ENCODE measurements at regions not wholly inside any gene's neighbourhood (a gene's known extent, or its start where the extent isn't known, plus 50 kb on each side); places are given as distances from the start of the nearest gene placed in this dataset.

- no peak for TF ChIP-seq ELK4 (IDR thresholded peaks at IDR 0.05; ENCODE audit: borderline replicate concordance, low read depth, low read length)
- no peak for TF ChIP-seq ZNF571 (tag by site-specific recombination; IDR thresholded peaks at IDR 0.05)
- no peak for TF ChIP-seq ZNF747 (tag by site-specific recombination; IDR thresholded peaks at IDR 0.05)
- TF ChIP-seq ZNF214 (tag by site-specific recombination; IDR thresholded peaks at IDR 0.05; ENCODE audit: borderline replicate concordance), result no peak
Observed at GRCh38 chr13:106722620-106723019, 154.7 kb upstream of the ARGLU1 start (continued).

GRCh38 chr13:106721599-106721998, 153.7 kb upstream of the ARGLU1 start:
- CTCF ChIA-PET, result no interaction called here
- POLR2A ChIA-PET, result no interaction called here
- Histone ChIP-seq H3K4me3 (ENCODE audit: low read depth, low read length) (no peak overlapping the region), H3K9me3 (ENCODE audit: control insufficient read depth, insufficient read depth, low read depth, low read length) (no peaks in the 10 kb centered on the region), H3K4me1 (ENCODE audit: control insufficient read depth, insufficient read depth, low read length) (no peaks in the 10 kb centered on the region), H3K27ac (ENCODE audit: extremely low read depth, low read depth, low read length) (no peak overlapping the region), H3K36me3 (ENCODE audit: control insufficient read depth in 2 of 2, insufficient read depth in 1 of 2, low read length in 2 of 2) (no peaks in the 10 kb centered on the region)
- TF ChIP-seq ZNF292 (tag by site-specific recombination; IDR thresholded peaks at IDR 0.05; ENCODE audit: borderline replicate concordance, low read depth) (no peak), ZNF449 (tag by site-specific recombination; IDR thresholded peaks at IDR 0.05) (no peak), ZNF580 (tag by site-specific recombination; IDR thresholded peaks at IDR 0.05) (no peak), ZNF510 (tag by site-specific recombination; IDR thresholded peaks at IDR 0.05; ENCODE audit: insufficient replicate concordance) (no peak), ZNF830 (tag by site-specific recombination; IDR thresholded peaks at IDR 0.05; ENCODE audit: low read depth) (no peak), ZSCAN18 (tag by site-specific recombination; IDR thresholded peaks at IDR 0.05) (no peak), SCRT1 (tag by site-specific recombination; IDR thresholded peaks at IDR 0.05; ENCODE audit: borderline replicate concordance) (no peak), ZNF223 (tag by site-specific recombination; IDR thresholded peaks at IDR 0.05) (no peak), GFI1B (tag by site-specific recombination; IDR thresholded peaks at IDR 0.05) (no peak), ZNF701 (tag by site-specific recombination; IDR thresholded peaks at IDR 0.05) (no peak)
- TF ChIP-seq, protein P1, sequence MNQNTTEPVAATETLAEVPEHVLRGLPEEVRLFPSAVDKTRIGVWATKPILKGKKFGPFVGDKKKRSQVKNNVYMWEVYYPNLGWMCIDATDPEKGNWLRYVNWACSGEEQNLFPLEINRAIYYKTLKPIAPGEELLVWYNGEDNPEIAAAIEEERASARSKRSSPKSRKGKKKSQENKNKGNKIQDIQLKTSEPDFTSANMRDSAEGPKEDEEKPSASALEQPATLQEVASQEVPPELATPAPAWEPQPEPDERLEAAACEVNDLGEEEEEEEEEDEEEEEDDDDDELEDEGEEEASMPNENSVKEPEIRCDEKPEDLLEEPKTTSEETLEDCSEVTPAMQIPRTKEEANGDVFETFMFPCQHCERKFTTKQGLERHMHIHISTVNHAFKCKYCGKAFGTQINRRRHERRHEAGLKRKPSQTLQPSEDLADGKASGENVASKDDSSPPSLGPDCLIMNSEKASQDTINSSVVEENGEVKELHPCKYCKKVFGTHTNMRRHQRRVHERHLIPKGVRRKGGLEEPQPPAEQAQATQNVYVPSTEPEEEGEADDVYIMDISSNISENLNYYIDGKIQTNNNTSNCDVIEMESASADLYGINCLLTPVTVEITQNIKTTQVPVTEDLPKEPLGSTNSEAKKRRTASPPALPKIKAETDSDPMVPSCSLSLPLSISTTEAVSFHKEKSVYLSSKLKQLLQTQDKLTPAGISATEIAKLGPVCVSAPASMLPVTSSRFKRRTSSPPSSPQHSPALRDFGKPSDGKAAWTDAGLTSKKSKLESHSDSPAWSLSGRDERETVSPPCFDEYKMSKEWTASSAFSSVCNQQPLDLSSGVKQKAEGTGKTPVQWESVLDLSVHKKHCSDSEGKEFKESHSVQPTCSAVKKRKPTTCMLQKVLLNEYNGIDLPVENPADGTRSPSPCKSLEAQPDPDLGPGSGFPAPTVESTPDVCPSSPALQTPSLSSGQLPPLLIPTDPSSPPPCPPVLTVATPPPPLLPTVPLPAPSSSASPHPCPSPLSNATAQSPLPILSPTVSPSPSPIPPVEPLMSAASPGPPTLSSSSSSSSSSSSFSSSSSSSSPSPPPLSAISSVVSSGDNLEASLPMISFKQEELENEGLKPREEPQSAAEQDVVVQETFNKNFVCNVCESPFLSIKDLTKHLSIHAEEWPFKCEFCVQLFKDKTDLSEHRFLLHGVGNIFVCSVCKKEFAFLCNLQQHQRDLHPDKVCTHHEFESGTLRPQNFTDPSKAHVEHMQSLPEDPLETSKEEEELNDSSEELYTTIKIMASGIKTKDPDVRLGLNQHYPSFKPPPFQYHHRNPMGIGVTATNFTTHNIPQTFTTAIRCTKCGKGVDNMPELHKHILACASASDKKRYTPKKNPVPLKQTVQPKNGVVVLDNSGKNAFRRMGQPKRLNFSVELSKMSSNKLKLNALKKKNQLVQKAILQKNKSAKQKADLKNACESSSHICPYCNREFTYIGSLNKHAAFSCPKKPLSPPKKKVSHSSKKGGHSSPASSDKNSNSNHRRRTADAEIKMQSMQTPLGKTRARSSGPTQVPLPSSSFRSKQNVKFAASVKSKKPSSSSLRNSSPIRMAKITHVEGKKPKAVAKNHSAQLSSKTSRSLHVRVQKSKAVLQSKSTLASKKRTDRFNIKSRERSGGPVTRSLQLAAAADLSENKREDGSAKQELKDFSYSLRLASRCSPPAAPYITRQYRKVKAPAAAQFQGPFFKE (tag by site-specific recombination; IDR thresholded peaks at IDR 0.05; ENCODE audit: borderline replicate concordance), result no peak
